Parathyroid adenoma (tissue), 2 donors: ENCODE measurements at regions not wholly inside any gene's neighbourhood (a gene's known extent, or its start where the extent isn't known, plus 50 kb on each side); places are given as distances from the start of the nearest gene placed in this dataset.

Source experiments
- H2AFZ ChIP-seq: fragments of 300-600 bp; sonication (generic); one replicate; pipeline ENCODE4 v1.7.0; 2017; ENCODE audit warnings: antibody characterized with exemption, mild to moderate bottlenecking
- H3K27ac ChIP-seq: fragments of 300-600 bp; sonication (generic); one replicate; pipeline ENCODE4 v1.7.0; 2017
- H3K27me3 ChIP-seq: fragments of 300-600 bp; sonication (generic); one replicate; pipeline ENCODE4 v1.7.0; 2017; ENCODE audit warnings: low read length; ENCODE audit not compliant: control insufficient read depth, insufficient read depth
- H3K36me3 ChIP-seq: fragments of 300-600 bp; sonication (generic); one replicate; pipeline ENCODE4 v1.7.0; 2017; ENCODE audit warnings: low read length; ENCODE audit not compliant: control insufficient read depth, insufficient read depth
- H3K4me1 ChIP-seq: fragments of 300-600 bp; sonication (generic); one replicate; pipeline ENCODE4 v1.7.0; 2017; ENCODE audit warnings: control low read depth
- H3K4me2 ChIP-seq: fragments of 300-600 bp; sonication (generic); one replicate; pipeline ENCODE4 v1.7.0; 2017; ENCODE audit warnings: low read length
- H3K4me3 ChIP-seq: fragments of 300-600 bp; sonication (generic); one replicate; pipeline ENCODE4 v1.7.0; 2017; ENCODE audit warnings: low read depth, low read length
- H3K79me2 ChIP-seq: fragments of 300-600 bp; sonication (generic); one replicate; pipeline ENCODE4 v1.7.0; 2017; ENCODE audit warnings: control low read depth
- H3K9ac ChIP-seq: fragments of 300-600 bp; sonication (generic); one replicate; pipeline ENCODE4 v1.7.0; 2017; ENCODE audit warnings: mild to moderate bottlenecking
- H3K9me3 ChIP-seq: fragments of 300-600 bp; sonication (generic); one replicate; pipeline ENCODE4 v1.7.0; 2017; ENCODE audit warnings: low read length; ENCODE audit not compliant: control insufficient read depth
- CTCF ChIP-seq: fragments of 300-600 bp; sonication (generic); IDR thresholded peaks from one replicate; pipeline ENCODE4 v1.7.0; 2017; ENCODE audit warnings: antibody characterized with exemption, mild to moderate bottlenecking
- donor health status: primary hyperparathyroidism.

- Histone ChIP-seq H2AFZ (no peak overlapping the region), H3K36me3 (no peaks in the 10 kb centered on the region), H3K79me2 (no peaks in the 10 kb centered on the region), H3K4me2 (no peak overlapping the region), H3K27ac (no peak overlapping the region), H3K9me3 (no peaks in the 10 kb centered on the region), H3K4me1 (no peaks in the 10 kb centered on the region), H3K27me3 (no peaks in the 10 kb centered on the region), H3K9ac (no peak overlapping the region), H3K4me3 (no peak overlapping the region)
- TF ChIP-seq CTCF: no peak
Observed at GRCh38 chr21:38182370-38182985, 74.3 kb upstream of the KCNJ15 start.

GRCh38 chr21:38183961-38184360 lies 72.8 kb upstream of the KCNJ15 start:
- H2AFZ ChIP-seq: no peak overlapping the region
- no peaks in the 10 kb centered on the region for H3K9me3 ChIP-seq
- TF ChIP-seq CTCF: no peak
- no peaks in the 10 kb centered on the region for H3K36me3 ChIP-seq
- H3K4me1 ChIP-seq: no peaks in the 10 kb centered on the region
- H3K27ac ChIP-seq: no peak overlapping the region
- no peaks in the 10 kb centered on the region for H3K79me2 ChIP-seq
- H3K4me3 ChIP-seq: no peak overlapping the region
- no peak overlapping the region for H3K4me2 ChIP-seq
- no peaks in the 10 kb centered on the region for H3K27me3 ChIP-seq
- H3K9ac ChIP-seq: no peak overlapping the region

GRCh38 chr21:38186661-38187270 lies 70.0 kb upstream of the KCNJ15 start:
- H3K9ac ChIP-seq: no peak overlapping the region
- no peak overlapping the region for H2AFZ ChIP-seq
- H3K4me1 ChIP-seq: no peaks in the 10 kb centered on the region
- TF ChIP-seq CTCF: no peak
- no peak overlapping the region for H3K27ac ChIP-seq
- no peak overlapping the region for H3K4me2 ChIP-seq
- no peaks in the 10 kb centered on the region for H3K79me2 ChIP-seq
- no peaks in the 10 kb centered on the region for H3K27me3 ChIP-seq
- H3K9me3 ChIP-seq: no peaks in the 10 kb centered on the region
- no peaks in the 10 kb centered on the region for H3K36me3 ChIP-seq
- H3K4me3 ChIP-seq: no peak overlapping the region

- no peak overlapping the region for H3K4me3 ChIP-seq
- H3K4me1 ChIP-seq: no peaks in the 10 kb centered on the region
- no peaks in the 10 kb centered on the region for H3K27me3 ChIP-seq
- H3K36me3 ChIP-seq: no peaks in the 10 kb centered on the region
- H3K4me2 ChIP-seq: no peak overlapping the region
- H3K79me2 ChIP-seq: no peaks in the 10 kb centered on the region
- no peaks in the 10 kb centered on the region for H3K9me3 ChIP-seq
- no peak for TF ChIP-seq CTCF
- no peak overlapping the region for H2AFZ ChIP-seq
- H3K27ac ChIP-seq: no peak overlapping the region
- H3K9ac ChIP-seq: no peak overlapping the region
Observed at GRCh38 chr21:38188037-38188436, 68.8 kb upstream of the KCNJ15 start.

GRCh38 chr21:38196036-38196435 lies 60.8 kb upstream of the KCNJ15 start:
- no peak for TF ChIP-seq CTCF
- H3K79me2 ChIP-seq: no peaks in the 10 kb centered on the region
- H3K36me3 ChIP-seq: no peaks in the 10 kb centered on the region
- no peak overlapping the region for H2AFZ ChIP-seq
- H3K4me3 ChIP-seq: no peak overlapping the region
- H3K9me3 ChIP-seq: no peaks in the 10 kb centered on the region
- no peak overlapping the region for H3K4me2 ChIP-seq
- no peak overlapping the region for H3K9ac ChIP-seq
- H3K4me1 ChIP-seq: no peaks in the 10 kb centered on the region
- no peak overlapping the region for H3K27ac ChIP-seq
- H3K27me3 ChIP-seq: no peaks in the 10 kb centered on the region
